Keratinocyte (primary cell): ENCODE measurements at regions not wholly inside any gene's neighbourhood (a gene's known extent, or its start where the extent isn't known, plus 50 kb on each side); places are given as distances from the start of the nearest gene placed in this dataset.
"Not testable (repeated sequence)": the region's sequence is repeated elsewhere in the genome, so short reads cannot be mapped to it uniquely, and the experiment has no call there.

Experiments used
- CTCF ChIP-seq, 3 experiments: IDR thresholded peaks in 1 of 3; conservative IDR thresholded peaks in 1 of 3; optimal IDR thresholded peaks in 1 of 3; 2 replicates in 2 of 3; 3 replicates in 1 of 3; pipeline versions ENCODE3 to v1.5.1; 2011; ENCODE audit warnings: low read length in 3 of 3, mild to moderate bottlenecking in 3 of 3, moderate library complexity in 2 of 3, control low read depth in 1 of 3, inconsistent platforms in 1 of 3; ENCODE audit not compliant: insufficient read depth in 2 of 3; ENCODE audit errors: extremely low read depth in 1 of 3
- EZH2 ChIP-seq: IDR thresholded peaks from one replicate; pipeline ENCODE4 v1.6.1; 2012; ENCODE audit warnings: inconsistent platforms, mild to moderate bottlenecking, low read length, moderate library complexity

- not testable (repeated sequence) for TF ChIP-seq CTCF (optimal IDR thresholded peaks at IDR 0.05 in 1 of 3, IDR thresholded peaks at IDR 0.05 in 1 of 3, conservative IDR thresholded peaks at IDR 0.05 in 1 of 3; ENCODE audit: extremely low read depth in 1 of 3, insufficient read depth in 2 of 3, low read length in 3 of 3); EZH2
Measured at GRCh38 chr12:9542827-9543226, 64.9 kb downstream of the KLRB1 start.
